ENCODE measurements at regions not wholly inside any gene's neighbourhood (a gene's known extent, or its start where the extent isn't known, plus 50 kb on each side); places are given as distances from the start of the nearest gene placed in this dataset.

DNA sequence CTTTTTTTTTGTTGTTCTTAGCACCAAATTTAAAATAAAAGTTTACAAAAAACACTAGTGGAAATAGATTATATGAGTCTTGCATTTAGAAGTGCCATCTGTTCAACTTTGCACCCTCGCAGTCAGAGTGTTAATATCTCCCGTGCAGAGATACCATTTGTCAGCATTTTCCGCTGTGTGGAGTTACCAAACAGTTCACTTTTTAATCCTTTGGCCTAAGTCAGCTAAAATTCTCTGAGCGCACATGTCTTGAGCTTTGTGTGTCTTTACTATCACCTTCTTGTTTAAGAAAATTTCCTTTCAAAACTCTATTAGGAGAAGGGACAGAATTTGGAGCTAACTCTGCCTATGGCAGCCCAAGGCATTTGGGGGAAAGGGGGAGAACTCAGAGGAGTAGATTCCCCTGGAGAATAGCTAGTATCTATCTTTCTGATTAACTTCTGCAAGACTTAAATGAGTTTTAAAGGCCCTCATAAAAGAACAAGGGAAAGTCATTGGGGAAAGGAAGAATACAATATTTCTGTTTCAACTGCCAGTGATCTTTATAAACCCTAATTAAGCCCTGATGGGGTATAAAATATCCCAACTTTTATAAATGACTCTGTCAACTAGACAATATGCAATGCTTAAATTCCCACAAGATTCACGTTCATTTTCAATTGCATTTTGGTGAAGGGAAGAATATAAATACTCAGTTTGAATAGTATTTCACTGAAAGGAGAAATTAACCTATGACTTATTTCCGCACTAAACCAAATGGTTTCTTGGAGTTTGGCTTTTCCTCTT lies 114.9 kb upstream of the RAB11FIP2 start:
- no peak for DNase-seq (ENCODE audit: low read depth)
- H3K4me3 ChIP-seq (ENCODE audit: low read depth, low read length) = no peak overlapping the region
- no peak for TF ChIP-seq CTCF (IDR thresholded peaks at IDR 0.05; ENCODE audit: insufficient read depth, low read length)

GRCh38 chr10:118153287-118153686 lies 106.5 kb upstream of the RAB11FIP2 start:
- no peak for DNase-seq (ENCODE audit: low read depth)
- no peak overlapping the region for H3K4me3 ChIP-seq (ENCODE audit: low read depth, low read length)
- no peak for TF ChIP-seq CTCF (IDR thresholded peaks at IDR 0.05; ENCODE audit: insufficient read depth, low read length)

DNA sequence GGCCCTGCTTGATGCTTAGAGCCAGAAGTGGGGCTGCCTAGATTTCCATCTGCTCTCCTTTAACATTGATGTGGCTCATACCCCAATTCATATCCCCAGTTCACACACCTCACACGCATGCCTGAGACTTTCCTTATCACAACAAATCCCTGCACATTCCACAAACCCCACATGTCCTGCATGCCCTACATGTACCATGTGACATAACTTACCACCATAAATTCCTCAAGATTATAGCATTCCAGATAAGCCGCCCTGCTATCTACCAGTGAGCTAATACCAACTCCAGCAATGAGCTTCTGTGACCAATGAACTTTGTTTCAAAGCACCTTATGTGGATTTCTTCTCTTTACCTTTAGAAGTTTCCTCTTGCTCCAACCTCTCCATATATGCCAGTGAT lies 104.7 kb upstream of the RAB11FIP2 start:
- TF ChIP-seq CTCF (IDR thresholded peaks at IDR 0.05; ENCODE audit: insufficient read depth, low read length) = no peak
- no peak for DNase-seq (ENCODE audit: low read depth)
- no peak overlapping the region for H3K4me3 ChIP-seq (ENCODE audit: low read depth, low read length)

DNA sequence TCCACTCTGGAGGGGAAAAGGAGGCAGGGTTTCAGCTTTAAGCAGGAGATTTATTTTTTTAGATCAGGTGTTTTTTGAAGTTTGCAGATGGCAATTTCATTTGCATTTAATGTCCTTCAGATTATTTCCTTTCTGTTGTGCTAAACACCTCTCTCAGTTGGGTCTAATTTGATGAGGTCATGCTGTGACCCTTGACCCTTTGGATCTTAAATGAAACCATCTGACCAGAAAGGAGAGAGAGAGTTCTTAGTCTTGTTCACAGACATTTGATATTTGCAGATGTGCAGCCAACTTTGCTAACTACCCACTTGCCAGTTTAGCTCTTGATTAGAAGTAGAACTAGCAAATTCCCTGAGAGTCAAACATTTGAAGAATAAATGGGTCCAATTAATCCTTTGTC lies 101.5 kb upstream of the RAB11FIP2 start:
- H3K4me3 ChIP-seq (ENCODE audit: low read depth, low read length) = no peak overlapping the region
- DNase-seq (ENCODE audit: low read depth) = no peak
- no peak for TF ChIP-seq CTCF (IDR thresholded peaks at IDR 0.05; ENCODE audit: insufficient read depth, low read length)

GRCh38 chr10:118145256-118145655 lies 98.5 kb upstream of the RAB11FIP2 start:
- DNase-seq (ENCODE audit: low read depth) = no peak
- H3K4me3 ChIP-seq (ENCODE audit: low read depth, low read length) = no peak overlapping the region
- no peak for TF ChIP-seq CTCF (IDR thresholded peaks at IDR 0.05; ENCODE audit: insufficient read depth, low read length)

- no peak for TF ChIP-seq CTCF (IDR thresholded peaks at IDR 0.05; ENCODE audit: insufficient read depth, low read length)
- no peak overlapping the region for H3K4me3 ChIP-seq (ENCODE audit: low read depth, low read length)
- DNase-seq (ENCODE audit: low read depth) = no peak
These were observed 94.7 kb upstream of the RAB11FIP2 start for GRCh38 chr10:118141471-118141870.

DNA sequence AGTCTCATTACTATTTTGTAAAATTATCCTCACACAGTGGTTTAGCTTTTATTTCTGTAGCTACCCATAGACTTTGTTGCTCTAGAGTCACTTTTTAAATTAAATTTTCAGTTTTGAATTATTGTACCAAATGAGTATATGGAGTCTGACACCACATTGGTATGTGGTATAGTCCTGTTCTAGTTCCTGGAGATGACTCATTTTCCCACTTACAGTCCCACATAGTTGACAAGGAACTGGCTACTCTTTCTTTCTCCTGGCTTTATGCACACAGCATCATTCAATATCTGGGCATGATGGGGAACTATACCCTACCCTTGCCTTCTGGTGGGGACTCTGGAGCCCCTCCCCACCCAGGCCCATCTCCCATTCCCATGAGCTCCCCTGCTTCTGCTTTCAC lies 92.6 kb upstream of the RAB11FIP2 start:
- no peak for DNase-seq (ENCODE audit: low read depth)
- H3K4me3 ChIP-seq (ENCODE audit: low read depth, low read length) = no peak overlapping the region
- no peak for TF ChIP-seq CTCF (IDR thresholded peaks at IDR 0.05; ENCODE audit: insufficient read depth, low read length)

All from fibroblast of the aortic adventitia (primary cell).